ENCODE measurements at regions not wholly inside any gene's neighbourhood (a gene's known extent, or its start where the extent isn't known, plus 50 kb on each side); places are given as distances from the start of the nearest gene placed in this dataset.

DNA sequence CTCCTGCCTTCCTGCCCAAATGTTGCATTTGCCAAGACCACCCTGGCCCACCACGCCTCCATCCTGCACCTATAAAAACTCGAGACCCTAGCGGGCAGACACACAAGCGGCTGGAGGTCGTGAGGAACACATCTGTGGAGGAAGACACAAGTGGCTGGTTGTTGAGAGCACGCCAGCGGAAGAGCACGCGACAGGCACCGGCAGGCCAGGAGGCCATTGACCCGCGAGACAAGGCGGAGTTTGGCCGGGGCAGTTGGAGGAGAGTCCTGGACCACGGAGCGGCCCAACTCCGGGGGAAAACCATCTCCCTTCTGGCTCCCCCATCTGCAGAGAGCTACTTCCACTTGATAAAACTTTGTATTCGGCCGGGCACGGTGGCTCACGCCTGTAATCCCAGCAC is 115.2 kb upstream of the AGA start (continued):
- TF ChIP-seq KAT2A (conservative IDR thresholded peaks at IDR 0.05; ENCODE audit: control insufficient read depth, low read depth, low read length) (no peak), CBFB (IDR thresholded peaks at IDR 0.05; ENCODE audit: low read depth) (no peak), KLF5 (IDR thresholded peaks at IDR 0.05; ENCODE audit: partially characterized antibody) (no peak)

DNA sequence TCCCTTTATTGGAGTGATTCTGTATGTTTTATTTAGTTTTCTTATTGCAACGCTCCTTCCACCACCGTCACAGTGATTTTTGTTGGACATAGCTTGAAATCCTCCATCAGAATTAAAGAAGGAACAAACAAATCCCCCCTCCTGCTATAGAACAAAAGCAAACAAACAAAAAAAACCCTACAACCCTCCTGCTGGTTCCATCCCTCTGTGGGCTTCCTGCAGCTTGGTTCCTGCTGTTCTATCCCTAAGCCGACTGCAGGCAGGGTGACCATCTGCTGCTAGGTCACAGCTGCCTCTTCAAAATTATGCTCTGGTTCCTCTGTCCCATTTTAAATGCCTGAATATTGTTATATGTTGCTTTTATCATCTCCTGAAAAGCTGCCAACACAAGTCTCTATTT is 116.8 kb upstream of the AGA start:
- in situ Hi-C loops (cut with MboI), result loop anchor here (10.0 kb wide), 1 partner anchor 1746 kb away; no protein-coding TSS in a partner anchor
- Histone ChIP-seq H3K9me3 (replicated peaks; ENCODE audit: control insufficient read depth, insufficient read depth, low read length) (no peaks in the 10 kb centered on the region), H3K27me3 (replicated peaks in 1 of 2; ENCODE audit: control insufficient read depth in 2 of 2, insufficient read depth in 2 of 2, low read length in 1 of 2) (no peaks in the 10 kb centered on the region), H3K27ac (ENCODE audit: control insufficient read depth, insufficient read depth) (no peak overlapping the region), H2AFZ (ENCODE audit: control insufficient read depth, low read depth, low read length) (no peak overlapping the region), H3K9ac (ENCODE audit: control insufficient read depth, insufficient read depth, low read length) (no peak overlapping the region), H3K4me1 (ENCODE audit: control insufficient read depth, insufficient read depth, low read length) (no peaks in the 10 kb centered on the region), H4K20me1 (ENCODE audit: control insufficient read depth, insufficient read depth) (no peaks in the 10 kb centered on the region), H3K4me2 (ENCODE audit: control insufficient read depth, insufficient read depth) (no peak overlapping the region), H3K4me3 (no peak overlapping the region), H3K79me2 (ENCODE audit: control insufficient read depth, insufficient read depth, low read length) (no peaks in the 10 kb centered on the region), H3K36me3 (ENCODE audit: control insufficient read depth in 2 of 2, insufficient read depth in 2 of 2, low read length in 1 of 2) (no peaks in the 10 kb centered on the region)
- RAD21 ChIA-PET (ENCODE audit: unreplicated experiment), result no interaction called here
- WGBS (ENCODE audit: insufficient coverage, insufficient replicate concordance, low lambda C conversion rate, missing lambda C conversion rate), result 18% methylated on average over 3 of the region's 3 CpGs
- no peak for FAIRE-seq
- POLR2A ChIA-PET, result no interaction called here
- ATAC-seq, result no peak
- CTCF ChIA-PET, result no interaction called here
- no peak for TF ChIP-seq GABPA (IDR thresholded peaks at IDR 0.05; ENCODE audit: low read depth)
- DNase-seq (ENCODE audit: low read depth, low spot score), result no peak
- SMC1A ChIA-PET (ENCODE audit: uncharacterized antibody, unreplicated experiment), result no interaction called here
- no TSS peak for BruUV-seq (replicated peaks)
- intact Hi-C loops (cut with micrococcal nuclease; ENCODE audit: unreplicated experiment), result loop anchor here (5.0 to 10.0 kb wide), 2 partner anchors 304 to 838 kb away; no protein-coding TSS in a partner anchor

DNA sequence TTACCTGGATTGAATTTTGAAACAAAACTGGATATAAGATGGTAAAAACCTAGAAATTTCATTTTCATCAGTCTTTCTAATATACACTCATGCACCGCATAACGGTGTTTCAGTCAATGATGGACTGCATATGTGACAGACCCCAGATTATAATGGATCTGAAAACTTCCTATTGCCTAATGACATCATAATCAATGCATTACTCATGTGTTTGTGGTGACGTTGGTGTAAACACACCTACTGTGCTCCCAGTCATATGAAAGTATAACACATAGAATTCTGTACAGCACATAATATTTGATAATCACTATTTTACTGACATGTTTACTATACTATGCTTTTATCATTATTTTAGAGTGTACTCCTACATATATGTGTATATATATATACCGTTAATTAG is 119.9 kb upstream of the AGA start:
- RAD21 ChIA-PET (ENCODE audit: unreplicated experiment), result no interaction called here
- no peak overlapping the region for H3K4me3 ChIP-seq
- H3K9ac ChIP-seq (ENCODE audit: control insufficient read depth, insufficient read depth, low read length), result no peak overlapping the region
- 58% methylated on average over 4 of the region's 4 CpGs for WGBS (ENCODE audit: insufficient coverage, insufficient replicate concordance, low lambda C conversion rate, missing lambda C conversion rate)
- intact Hi-C loops (cut with micrococcal nuclease; ENCODE audit: unreplicated experiment) (no loop called here), in situ Hi-C loops (cut with MboI) (no loop called here)
- no peaks in the 10 kb centered on the region for H3K36me3 ChIP-seq (ENCODE audit: control insufficient read depth in 2 of 2, insufficient read depth in 2 of 2, low read length in 1 of 2)
- no peak overlapping the region for H3K4me2 ChIP-seq (ENCODE audit: control insufficient read depth, insufficient read depth)
- no peaks in the 10 kb centered on the region for H3K9me3 ChIP-seq (replicated peaks; ENCODE audit: control insufficient read depth, insufficient read depth, low read length)
- POLR2A ChIA-PET, result no interaction called here
- FAIRE-seq (no peak), DNase-seq (ENCODE audit: low read depth, low spot score) (no peak), ATAC-seq (no peak)
- no TSS peak for BruUV-seq (replicated peaks)
- H3K27ac ChIP-seq (ENCODE audit: control insufficient read depth, insufficient read depth), result no peak overlapping the region
- no peaks in the 10 kb centered on the region for H4K20me1 ChIP-seq (ENCODE audit: control insufficient read depth, insufficient read depth)
- H3K79me2 ChIP-seq (ENCODE audit: control insufficient read depth, insufficient read depth, low read length), result no peaks in the 10 kb centered on the region
- SMC1A ChIA-PET (ENCODE audit: uncharacterized antibody, unreplicated experiment), result interaction anchor here (0.6 kb wide), 1 partner anchor 228 kb away, joined by 3 read pairs; no protein-coding TSS in a partner anchor
- no peaks in the 10 kb centered on the region; a peak in 1 of 4 replicates for H3K27me3 ChIP-seq (replicated peaks in 1 of 2; ENCODE audit: control insufficient read depth in 2 of 2, insufficient read depth in 2 of 2, low read length in 1 of 2)
- H3K4me1 ChIP-seq (ENCODE audit: control insufficient read depth, insufficient read depth, low read length), result no peaks in the 10 kb centered on the region
- no peak overlapping the region for H2AFZ ChIP-seq (ENCODE audit: control insufficient read depth, low read depth, low read length)
- CTCF ChIA-PET, result no interaction called here
- TF ChIP-seq, protein P1, sequence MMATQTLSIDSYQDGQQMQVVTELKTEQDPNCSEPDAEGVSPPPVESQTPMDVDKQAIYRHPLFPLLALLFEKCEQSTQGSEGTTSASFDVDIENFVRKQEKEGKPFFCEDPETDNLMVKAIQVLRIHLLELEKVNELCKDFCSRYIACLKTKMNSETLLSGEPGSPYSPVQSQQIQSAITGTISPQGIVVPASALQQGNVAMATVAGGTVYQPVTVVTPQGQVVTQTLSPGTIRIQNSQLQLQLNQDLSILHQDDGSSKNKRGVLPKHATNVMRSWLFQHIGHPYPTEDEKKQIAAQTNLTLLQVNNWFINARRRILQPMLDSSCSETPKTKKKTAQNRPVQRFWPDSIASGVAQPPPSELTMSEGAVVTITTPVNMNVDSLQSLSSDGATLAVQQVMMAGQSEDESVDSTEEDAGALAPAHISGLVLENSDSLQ (IDR thresholded peaks at IDR 0.05), result no peak
- TF ChIP-seq CBFB (IDR thresholded peaks at IDR 0.05; ENCODE audit: low read depth), result no peak
- TF ChIP-seq MTA2 (IDR thresholded peaks at IDR 0.05; ENCODE audit: low read depth), result no peak
- no peak for TF ChIP-seq RCOR1 (conservative IDR thresholded peaks at IDR 0.05; ENCODE audit: low read depth, low read length)
- TF ChIP-seq, protein P2, sequence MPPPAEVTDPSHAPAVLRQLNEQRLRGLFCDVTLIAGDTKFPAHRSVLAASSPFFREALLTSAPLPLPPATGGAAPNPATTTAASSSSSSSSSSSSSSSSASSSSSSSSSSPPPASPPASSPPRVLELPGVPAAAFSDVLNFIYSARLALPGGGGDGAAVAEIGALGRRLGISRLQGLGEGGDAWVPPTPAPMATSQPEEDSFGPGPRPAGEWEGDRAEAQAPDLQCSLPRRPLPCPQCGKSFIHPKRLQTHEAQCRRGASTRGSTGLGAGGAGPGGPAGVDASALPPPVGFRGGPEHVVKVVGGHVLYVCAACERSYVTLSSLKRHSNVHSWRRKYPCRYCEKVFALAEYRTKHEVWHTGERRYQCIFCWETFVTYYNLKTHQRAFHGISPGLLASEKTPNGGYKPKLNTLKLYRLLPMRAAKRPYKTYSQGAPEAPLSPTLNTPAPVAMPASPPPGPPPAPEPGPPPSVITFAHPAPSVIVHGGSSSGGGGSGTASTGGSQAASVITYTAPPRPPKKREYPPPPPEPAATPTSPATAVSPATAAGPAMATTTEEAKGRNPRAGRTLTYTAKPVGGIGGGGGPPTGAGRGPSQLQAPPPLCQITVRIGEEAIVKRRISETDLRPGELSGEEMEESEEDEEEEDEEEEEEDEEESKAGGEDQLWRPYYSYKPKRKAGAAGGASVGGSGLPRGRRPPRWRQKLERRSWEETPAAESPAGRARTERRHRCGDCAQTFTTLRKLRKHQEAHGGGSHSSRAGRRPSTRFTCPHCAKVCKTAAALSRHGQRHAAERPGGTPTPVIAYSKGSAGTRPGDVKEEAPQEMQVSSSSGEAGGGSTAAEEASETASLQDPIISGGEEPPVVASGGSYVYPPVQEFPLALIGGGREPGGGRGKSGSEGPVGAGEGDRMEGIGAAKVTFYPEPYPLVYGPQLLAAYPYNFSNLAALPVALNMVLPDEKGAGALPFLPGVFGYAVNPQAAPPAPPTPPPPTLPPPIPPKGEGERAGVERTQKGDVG (CRISPR knock-in tag; IDR thresholded peaks at IDR 0.05), result no peak
- TF ChIP-seq EED (IDR thresholded peaks at IDR 0.05; ENCODE audit: low read depth), result no peak
- TF ChIP-seq HDAC2 (IDR thresholded peaks at IDR 0.05), result no peak
- TF ChIP-seq, protein P3, sequence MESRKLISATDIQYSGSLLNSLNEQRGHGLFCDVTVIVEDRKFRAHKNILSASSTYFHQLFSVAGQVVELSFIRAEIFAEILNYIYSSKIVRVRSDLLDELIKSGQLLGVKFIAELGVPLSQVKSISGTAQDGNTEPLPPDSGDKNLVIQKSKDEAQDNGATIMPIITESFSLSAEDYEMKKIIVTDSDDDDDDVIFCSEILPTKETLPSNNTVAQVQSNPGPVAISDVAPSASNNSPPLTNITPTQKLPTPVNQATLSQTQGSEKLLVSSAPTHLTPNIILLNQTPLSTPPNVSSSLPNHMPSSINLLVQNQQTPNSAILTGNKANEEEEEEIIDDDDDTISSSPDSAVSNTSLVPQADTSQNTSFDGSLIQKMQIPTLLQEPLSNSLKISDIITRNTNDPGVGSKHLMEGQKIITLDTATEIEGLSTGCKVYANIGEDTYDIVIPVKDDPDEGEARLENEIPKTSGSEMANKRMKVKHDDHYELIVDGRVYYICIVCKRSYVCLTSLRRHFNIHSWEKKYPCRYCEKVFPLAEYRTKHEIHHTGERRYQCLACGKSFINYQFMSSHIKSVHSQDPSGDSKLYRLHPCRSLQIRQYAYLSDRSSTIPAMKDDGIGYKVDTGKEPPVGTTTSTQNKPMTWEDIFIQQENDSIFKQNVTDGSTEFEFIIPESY (IDR thresholded peaks at IDR 0.05), result no peak
- TF ChIP-seq KDM1A (IDR thresholded peaks at IDR 0.05; ENCODE audit: borderline replicate concordance), result no peak

Data from GM12878 (cell line).